SW 1271 (cell line): ENCODE measurements at regions not wholly inside any gene's neighbourhood (a gene's known extent, or its start where the extent isn't known, plus 50 kb on each side); places are given as distances from the start of the nearest gene placed in this dataset.

Source experiments
- DNase-seq, 2 experiments: peaks; one replicate each; lab custom pipeline; 2025; lab: John Stamatoyannopoulos, UW

- no peak for DNase-seq
Observed at GRCh38 chr20:56175884-56176283, 72.6 kb upstream of the MC3R start.

DNA sequence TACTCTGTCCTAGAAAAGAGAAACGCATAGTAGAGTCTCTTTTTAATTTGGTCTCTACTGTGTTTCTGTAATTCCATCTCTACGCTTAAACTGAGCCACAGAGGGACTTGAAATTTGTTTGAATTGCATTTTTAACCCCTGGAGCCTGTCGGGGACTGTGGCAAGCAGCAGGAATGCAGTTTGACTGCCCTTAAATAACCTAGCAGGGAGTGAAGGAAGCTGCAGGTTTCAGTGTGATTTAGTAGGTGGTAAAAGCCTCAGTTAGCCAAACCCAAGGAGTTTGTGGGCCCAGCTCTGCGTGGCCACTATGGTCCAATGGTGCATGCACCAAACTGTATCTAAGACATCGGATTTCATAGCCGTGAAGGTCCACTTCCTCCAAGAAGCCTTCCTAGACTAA lies 70.3 kb upstream of the MC3R start:
- DNase-seq, result no peak

DNA sequence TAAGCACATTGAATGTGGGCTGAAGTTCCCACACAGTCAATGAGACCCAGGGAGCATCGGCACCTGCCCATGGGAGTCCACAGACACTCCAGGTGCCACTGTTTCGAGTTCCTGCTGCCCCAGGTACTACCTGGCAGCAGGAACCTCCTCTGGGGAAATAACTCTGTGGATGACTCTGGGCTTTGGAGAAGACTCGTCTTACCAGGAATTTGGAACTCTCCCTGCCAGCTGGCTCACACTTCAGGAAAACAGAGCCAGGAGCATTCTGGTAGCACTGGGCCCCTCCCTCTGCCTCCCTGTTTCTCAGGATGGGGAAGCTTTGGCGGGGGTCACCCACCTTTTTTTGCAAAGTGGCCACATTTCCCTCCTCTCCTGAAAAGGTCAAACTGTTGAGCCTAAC lies 69.5 kb upstream of the MC3R start:
- DNase-seq, result no peak

GRCh38 chr20:56181583-56181982 lies 66.9 kb upstream of the MC3R start:
- DNase-seq, result no peak

DNA sequence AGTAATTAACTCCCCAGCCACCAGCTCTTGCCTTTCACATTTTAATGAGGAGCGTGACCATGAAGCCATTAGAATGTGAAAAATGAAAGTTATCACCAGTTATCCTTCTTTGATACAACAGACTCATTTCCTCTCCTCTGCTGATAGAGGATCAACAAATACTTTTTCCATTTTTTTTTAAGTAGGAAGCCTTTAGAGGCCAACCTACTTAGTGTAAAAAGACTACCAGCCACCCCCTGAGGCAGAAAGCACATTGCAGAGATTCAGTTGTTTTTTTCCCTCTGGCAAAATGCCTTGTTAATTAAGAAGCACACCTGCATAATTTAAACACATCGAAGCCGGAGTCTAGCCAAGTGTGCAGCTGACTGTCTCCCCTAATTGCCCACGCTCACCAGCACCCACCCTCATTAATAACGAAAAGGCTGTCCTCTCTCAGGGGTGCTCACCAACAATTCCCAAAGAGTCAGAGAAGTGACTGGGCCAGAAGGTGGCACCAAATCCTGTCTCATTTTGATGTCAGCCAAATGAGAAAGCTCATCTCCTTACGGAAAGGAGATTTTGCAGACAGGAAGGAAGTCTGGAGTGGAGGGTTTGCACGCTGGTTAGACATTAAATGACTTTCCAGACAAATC lies 60.9 kb upstream of the MC3R start:
- peak in 1 of 2 experiments; percentile 33 for DNase-seq

GRCh38 chr20:56194042-56194441 lies 54.5 kb upstream of the MC3R start:
- DNase-seq, result no peak

GRCh38 chr20:56195946-56196345 lies 52.6 kb upstream of the MC3R start:
- DNase-seq, result no peak
